Suppressor macrophage (primary cell): ENCODE measurements at regions not wholly inside any gene's neighbourhood (a gene's known extent, or its start where the extent isn't known, plus 50 kb on each side); places are given as distances from the start of the nearest gene placed in this dataset.
"Not testable (repeated sequence)": the region's sequence is repeated elsewhere in the genome, so short reads cannot be mapped to it uniquely, and the experiment has no call there.

Experiments used
- DNase-seq, 4 experiments: peaks; one replicate each; pipeline ENCODE4 v3.0.0-alpha.2; 2020 to 2022

DNA sequence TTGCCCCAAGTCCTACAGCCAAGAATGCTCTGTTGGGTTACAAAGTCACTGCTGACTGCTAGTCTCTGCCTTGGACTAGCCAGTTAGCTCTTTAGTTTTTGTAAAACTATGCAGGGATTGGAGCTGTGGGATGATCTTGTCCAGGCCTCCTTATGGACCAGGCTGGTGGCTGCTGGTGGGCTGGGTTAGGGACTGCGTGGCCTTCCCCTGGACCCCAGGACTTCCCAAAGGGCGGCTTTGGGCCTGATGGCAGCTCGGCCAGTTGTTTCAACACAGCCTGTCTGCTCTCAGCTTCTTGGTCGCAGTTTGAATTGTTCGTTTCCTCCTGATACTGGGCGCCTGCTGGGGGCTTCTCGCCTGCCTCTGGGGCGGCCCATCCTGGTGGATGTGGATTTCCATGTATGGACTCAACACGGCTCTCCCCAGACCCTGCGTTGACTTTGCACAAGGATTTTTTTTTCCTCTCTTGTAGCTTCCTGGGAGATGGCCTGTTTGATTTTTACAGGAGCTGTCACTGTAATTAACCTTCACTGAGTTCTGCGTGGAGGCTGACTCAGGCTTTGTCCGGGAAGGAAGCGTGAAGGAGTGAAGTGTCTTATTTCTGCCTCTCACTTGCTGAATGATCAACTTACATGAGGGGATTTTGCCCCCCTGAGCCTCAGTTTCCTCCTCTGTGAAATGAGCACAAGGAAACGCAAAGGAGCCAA lies 91.9 kb upstream of the NEURL1B start:
- no peak for DNase-seq

DNA sequence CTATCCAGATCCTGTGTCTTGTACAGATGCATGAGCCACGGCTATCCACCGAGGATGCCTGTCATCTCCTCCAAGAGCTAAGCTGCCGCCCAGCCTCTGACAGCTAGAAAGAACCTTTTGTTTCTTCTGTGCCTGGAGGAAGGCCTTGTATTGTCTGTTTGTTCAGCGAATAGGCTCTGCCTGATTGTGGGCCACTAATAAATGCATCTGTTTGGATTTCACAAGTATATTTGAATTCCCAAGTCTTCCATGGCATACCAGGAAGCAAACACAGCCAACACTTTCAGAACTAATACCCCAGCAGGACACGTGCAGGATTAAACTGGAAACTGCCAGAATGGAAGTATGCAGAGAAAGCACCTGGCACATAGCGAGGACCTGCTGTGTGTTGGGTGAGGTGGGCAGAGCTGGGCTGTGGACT lies 92.7 kb upstream of the NEURL1B start:
- no peak for DNase-seq

DNA sequence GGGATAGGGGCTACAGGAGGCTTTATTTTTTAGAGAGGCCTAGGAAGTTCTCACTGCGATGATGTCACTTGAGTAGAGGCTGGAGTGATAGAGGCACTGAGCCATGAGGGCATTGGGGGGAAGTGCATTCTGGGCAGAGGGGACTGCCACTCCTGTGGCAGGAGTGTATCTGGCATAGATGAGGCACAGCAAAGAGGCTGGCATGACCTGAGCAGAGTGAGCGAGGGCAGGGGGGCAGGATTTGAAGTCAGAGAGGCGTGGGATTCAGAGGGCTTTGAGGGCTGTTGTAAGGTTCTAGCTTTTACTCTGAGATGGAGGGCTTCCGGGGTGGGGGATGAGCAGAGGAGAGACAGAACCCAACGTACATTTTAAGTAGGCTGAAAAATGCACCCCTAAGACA lies 91.9 kb upstream of the SH3PXD2B start:
- no peak for DNase-seq

DNA sequence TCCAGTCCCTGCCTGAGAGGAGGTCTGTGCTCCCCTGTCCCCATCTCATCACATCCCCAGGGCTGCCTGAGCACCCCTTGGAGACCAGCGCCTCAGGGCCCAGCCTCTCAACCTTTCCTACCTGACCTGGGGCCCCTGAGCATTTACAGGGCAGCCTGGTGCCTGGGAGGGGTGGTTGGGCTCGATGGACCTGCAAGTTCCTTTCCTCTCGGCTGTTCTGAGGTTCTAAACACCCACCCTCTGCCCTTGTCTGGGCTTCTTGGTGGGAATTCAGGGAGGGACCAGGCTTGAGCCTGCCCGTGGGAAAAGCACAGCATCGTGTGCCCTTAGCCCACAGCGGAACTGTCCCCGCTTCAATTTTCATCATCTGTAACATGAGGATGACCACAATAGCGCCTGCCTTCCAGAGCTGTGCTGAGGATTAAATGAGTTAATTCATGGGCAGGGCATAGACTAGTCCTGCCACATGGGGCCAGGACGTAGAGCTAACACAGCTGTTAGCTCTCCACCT lies 91.0 kb upstream of the SH3PXD2B start:
- no peak for DNase-seq

DNA sequence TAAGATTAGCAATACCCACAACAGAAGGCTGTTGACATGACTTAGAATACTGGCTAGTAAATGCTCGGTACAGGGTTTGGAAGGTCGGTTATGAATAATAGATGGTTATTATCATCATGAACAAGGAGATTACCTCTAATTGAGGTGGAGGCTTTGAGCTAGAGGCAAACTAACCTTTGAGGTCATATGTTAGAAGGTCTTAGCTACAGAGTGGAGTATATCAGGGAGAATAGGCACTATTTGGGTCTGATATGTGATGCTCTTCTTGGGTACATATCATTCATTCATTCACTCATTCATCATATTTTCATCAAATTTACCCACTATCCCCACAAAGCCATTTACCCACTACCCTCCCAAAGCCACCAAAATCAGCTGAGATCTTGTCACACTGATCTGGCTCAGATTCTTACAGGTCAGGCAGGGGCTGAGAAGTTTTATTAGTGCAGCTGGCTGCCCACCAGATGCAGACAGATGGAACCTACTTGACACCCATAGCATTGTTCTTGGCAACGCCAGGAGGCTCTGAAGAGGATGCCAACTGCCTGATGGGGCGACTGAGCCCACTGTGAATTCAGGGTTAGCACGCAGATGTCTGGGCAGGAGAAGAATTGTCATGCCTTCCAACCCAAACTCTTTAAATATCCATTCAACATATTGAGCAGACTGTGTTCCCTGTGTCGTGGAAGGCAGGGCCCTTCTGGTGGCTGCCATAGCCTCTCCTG lies 90.2 kb upstream of the SH3PXD2B start:
- DNase-seq, result no peak

DNA sequence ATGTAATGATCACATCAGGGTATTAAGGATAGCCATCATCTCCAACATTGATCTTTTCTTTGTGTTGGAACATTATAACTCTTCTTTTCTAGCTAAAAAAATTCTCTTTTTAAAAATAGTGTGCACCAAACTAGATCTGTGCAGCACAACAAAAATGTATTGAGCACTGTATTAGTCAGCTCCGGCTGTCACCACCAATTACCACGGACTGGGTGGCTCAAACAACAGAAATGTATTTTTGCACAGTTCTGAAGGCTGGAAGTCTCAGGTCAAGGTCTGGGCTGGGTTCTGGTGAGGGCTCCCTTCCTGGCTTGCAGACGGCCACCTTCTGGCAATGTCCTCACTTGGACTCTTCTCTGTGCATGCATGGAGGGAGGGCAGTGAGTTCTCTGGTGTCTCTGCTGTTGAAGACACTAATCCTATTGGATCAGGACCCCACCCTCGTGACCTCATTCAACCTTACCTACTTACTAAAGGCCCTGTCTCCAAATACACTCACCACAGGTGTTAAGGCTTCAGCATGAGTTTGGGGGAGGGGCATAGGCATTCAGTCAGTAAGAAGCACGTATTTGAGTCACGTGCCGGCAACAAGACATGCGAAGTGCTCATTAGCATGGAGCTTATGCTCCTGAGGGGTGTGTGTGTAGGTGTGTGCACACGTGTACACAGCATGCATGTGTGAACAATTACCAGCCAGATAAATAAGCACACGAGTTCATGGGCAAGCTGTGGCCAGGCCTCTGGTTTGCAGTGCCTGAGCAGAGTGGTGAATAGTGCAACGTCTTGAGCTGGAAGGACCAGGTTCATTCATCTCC lies 89.4 kb upstream of the SH3PXD2B start:
- DNase-seq, result no peak

DNA sequence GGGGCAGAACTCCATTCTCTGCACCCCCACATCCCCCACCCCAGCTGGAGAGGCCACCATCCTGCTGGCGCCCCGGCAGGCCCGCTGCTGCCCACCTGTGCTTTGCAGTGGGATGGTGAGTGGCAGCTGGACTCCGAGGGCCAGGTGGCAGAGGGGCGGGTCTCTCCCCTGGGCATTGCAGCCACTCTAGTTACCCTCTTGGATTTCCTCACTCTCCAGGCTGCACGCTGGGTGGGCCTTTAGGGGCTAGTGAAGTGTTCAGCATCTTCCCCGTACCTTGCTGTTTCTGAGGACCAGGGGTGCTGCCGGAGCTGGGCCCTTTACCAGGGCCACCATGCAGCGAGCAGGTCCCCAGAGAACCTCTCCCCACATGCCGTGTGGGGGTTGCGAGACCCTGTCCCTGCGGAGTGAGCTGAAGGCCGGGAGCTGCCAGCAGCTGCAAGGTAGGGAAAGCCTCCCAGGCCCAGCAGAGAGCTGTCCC lies 88.4 kb upstream of the SH3PXD2B start:
- no peak for DNase-seq

DNA sequence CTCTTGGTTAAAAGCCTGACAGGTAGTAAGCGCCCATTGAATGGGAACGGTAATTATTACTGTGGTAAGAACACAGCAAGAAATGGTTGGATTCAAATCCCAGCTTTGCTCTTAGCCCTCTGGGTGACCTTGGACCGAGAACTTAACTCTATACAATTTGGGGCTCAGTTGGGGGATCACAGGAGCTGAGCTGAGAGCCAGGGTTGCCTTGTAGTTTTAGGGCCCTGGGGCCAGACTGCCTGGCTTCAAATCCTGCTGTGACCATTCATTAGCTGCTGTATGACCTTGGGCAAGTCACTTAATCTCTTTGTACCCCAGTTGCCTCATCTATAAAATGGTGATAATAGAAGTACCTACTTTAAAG lies 87.4 kb upstream of the SH3PXD2B start:
- no peak for DNase-seq

DNA sequence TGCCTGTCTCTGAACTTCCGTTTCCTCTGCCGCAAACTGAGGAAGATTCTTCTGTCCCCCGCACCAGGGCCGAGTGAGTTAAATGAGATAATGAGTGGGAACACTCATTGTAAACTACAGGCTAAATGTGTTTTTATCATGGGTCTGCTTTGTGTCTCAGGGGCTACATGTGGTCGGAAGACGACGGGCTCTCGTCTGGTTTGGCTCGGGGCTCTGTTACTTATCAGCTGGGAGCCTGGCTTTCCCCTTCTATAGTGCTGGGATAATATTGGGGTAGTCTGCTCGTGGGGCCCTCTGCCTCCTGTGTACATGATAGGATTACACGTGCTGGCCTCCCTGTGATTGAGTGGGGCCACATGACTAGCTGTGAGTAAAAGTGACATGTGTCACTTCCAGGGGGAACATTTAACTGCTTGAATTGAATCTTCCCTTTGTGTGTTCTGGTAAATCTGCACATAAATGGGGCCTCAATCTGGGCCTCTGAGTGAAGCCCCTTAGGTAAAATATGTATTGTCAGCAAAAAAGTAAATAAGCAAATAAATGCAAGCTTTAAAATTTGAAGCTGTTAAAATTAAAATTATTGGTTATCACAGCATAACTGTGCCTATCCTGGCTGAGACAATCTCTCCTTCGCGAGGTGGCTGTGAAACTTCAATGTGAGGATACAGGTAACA lies 86.9 kb upstream of the SH3PXD2B start:
- no peak for DNase-seq

DNA sequence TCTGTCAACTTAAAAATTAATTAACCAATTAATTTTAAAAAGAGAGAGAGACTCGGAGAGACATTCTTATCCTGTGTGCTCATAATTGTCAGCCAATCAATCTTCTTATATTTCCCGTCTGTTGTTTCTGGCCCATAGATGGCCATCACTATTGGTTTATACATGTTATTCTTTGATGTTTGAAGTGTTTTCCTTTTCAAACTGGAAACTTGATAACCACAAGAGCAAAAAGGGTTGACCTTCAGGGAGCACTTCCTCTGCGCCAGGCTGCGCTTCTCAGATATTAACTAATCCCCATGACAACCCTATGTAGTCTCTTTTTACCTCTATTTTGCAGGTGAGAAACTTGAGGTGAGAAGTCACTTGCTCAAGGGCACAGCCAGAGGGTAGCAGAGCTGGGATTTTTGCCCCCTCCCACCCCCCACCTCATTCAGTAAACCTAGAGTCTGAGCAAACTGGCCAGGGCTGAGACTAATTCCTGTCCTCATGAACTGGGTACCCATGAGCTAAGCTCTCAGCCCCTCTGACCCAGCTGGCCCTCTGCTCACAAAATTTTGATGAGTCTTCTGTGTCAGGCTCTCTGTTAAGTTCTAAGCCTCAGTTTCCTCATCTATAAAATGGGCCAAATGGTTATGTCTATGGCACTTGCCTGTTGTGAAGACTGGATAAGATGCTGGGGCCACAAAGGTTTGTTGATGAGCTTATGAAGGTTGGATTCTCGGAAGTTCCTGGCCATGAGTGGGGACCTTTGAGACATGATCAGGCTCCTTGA lies 86.0 kb upstream of the SH3PXD2B start:
- no peak for DNase-seq

DNA sequence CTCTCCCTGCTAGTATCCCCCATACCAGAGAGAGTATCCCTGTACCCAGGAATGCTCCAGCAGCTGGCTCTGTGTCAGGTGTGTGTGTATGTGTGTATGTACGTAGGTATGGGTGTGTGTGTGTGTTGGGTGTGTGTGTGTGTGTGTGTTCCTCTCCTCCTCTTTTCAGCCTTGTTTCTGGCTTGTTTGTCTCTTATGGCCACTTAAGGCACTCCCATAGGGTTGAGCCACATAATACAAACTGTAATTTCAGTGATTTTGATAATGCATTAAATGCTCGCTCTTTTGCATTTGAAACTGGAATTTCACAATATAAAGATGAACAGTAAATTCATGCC lies 80.8 kb upstream of the SH3PXD2B start:
- DNase-seq, result no peak

DNA sequence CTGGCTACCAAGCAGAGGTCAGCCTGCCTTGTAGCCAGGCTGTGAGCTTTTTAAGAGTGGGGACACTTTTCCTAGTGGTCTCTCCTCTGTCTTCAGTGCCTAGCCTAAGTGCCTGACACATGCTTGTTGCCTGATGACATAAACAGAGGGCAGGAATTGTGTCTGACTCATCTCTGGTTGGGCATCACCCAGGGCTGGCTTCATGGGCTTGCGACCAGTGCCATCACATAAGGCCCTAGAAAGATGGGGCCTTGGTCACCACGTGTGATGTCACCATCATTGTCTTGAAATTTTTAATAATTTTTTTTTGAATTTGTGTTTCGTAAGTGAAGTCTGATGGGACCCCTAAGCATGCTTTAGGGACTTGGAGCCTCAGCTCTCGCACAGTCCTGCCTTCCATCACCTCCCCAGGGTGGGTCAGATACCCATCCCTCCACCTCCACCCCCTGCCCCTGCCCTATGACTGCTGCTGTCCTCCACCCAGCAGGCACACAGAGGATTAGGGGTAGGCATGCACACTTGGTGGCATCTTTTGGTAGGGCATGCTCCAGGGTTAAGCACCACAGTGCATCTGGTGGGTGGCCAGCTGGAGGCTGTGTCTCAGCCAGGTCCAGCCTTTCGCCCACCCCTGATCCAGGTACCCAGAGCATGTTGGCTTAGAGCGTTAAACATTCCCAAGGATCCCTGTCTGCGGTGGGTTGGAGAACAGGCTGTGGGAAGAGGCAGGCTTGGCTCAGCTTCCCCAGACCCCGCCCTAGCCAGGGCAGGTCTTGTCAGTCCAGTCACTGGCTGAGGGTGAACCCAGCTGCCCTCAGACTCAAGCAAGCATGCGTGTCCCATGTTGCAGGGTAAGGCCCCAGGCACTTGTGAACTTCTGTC lies 80.1 kb upstream of the SH3PXD2B start:
- peak in 3 of 4 experiments; percentile 5 to 44 (median 24) for DNase-seq

DNA sequence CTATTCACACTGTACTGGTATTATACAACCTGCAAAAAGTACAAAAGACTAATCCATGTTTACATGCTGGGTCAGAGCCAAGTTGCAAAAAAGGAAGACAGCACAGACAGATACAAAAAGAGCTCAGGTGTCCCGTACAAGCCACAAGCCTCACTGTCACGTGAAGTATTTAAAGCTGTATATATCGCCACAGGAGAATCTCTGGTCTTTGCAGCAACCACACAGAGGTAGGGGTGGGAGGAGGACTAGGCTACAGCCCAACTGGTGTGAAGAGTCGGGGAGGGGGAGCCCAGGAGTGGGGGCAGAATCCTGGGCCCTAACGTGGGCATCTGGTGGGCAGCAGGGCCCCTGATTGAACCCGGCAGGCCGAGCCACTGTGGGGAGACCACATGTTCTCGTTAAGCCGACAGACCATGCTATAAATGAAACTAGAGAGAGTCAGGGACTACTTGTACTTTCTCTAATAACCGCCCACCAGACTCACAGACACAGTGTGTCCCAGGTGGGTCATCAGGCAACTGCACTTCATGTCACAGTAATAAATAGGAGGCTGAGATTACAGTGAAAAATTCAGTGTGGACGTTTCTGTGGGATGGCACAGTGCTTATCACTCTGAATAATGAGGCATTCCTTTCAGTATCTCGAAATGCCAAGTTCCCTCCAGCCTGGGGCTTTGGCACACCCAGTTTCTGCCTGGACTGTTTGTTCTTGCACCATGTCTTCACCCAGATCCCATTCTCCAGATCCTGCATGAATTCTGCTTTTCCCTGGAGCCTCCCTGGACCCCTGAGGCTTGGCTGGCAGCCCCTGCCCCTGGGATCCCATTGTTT lies 79.3 kb upstream of the SH3PXD2B start:
- DNase-seq, result no peak

DNA sequence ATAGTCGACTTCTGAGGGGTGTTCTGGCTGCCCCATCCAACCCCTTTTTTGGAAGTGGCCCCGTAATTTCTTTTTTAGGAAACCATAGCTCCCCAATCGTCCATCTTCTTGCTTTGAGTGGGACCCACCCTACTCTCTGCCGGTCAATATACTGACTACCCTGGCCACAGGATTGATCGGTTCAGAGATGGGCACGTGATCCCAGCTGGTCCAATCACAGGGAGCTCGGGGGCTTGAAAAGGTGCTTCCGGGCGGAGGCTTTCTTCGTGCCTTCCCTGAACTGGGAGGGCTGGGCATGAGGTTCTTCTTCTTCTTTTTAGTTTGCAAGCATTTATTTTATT lies 78.7 kb upstream of the SH3PXD2B start:
- DNase-seq, result no peak

DNA sequence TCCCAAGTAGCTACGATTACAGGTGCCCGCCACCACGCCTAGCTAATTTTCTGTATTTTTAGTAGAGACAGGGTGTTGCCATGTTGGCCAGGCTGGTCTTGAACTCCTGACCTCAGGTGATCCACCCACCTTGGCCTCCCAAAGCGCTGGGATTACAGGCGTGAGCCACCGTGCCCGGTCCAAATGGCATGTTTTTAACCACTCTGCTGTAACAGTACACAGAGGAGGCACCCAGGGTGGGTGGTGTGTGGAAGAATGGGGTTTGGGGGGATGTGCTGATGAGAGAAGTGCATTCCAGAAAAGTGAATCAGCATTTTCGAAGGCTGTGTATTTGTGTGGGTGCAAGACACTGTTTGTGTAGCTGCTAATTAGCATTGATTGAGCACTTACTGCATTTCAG lies 78.1 kb upstream of the SH3PXD2B start:
- not testable (repeated sequence) for DNase-seq

DNA sequence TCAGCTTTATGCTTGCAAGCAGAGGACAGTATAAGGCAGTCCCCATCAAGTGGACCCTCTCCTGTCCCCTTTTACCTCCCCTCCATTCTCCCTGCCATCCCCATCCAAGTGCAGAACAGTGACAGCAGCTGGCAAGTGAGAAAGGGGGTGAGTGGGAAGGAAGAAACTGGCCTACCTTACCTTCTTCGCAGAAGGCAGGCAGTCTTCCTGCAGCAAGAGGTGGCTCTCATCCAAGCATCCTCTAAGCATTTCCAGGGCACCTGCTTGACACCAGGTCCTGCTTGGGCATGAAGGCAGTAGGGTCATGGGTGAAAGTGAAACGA lies 77.3 kb upstream of the SH3PXD2B start:
- no peak for DNase-seq

DNA sequence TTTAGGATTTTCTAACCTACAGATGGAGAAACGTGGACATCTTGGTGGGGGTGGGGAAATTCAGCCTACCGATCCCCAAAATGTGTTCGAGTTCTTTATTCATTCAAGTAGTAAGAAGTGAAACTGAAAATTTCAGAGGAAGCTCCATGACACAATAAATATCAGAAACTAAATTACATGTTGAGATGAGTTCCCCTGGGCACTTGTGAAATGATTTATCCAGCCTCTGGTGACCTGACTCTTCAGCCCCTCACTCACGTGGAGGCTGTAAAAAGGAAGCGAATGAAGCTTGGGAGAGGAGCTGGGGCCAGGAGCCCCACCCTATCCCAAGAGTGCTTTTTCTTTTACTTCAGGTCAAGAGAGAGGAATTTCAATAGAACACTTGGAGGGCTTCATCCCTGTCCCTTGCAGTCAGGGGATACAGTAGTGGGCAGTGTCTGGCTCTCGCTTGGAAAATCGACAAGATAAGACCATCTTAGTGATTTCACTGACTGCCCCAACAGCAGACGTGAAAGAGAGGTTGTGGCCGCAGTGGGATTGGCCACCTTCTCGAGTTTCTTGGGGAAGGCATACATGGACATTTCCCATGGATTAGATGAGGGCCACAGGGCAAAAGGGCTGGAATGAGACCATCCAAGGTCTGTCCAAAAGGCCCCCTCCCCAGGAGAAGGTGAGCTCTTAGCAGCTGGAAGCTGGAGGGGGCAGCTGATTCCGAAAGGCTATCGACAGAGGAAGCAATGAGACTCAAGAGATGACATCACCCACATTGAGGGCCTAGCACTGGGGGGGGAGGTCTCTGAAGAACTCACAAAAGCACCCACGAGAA lies 76.8 kb upstream of the SH3PXD2B start:
- peak; percentile 2 to 45 (median 36) for DNase-seq

DNA sequence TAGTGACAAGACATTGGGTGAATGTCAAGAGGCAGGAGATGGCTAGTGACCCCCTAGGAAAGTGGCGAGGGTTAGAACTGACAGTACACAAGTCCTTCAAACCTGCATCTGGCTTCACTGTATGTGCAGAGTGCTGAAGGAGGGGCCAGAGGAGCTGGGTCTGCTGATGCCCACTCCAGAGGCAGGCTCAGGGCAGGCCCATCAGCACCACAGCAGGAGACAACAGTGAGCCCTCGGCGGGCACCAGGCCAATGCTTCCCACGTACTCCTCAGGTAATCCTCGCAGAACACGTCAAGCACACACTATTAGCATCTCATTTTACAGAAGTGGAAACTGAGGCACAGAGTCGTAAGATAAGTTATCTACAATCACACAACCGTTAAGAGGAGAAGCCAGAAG lies 76.1 kb upstream of the SH3PXD2B start:
- DNase-seq, result no peak

DNA sequence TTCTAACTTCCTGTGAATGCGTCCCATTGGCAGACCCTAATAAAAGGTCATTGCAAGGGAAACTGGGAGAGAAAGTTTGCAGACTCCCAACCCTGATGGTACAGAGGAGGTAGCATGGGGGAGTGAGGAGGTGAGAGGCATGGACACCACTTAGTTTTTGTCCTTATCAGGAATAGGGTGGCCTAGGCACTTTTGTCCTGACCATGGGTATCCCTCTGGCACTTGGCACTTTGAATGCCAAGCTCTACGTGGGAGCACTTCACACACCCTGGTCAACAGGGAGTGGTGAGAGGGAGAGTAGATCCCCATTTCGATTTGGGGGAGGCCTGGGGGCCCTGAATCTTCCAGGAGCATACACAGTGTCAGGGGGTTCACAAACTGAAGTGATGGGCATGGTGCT lies 75.6 kb upstream of the SH3PXD2B start:
- DNase-seq, result no peak
